Progenitor cell of endocrine pancreas (in vitro differentiated cells): ENCODE measurements at regions not wholly inside any gene's neighbourhood (a gene's known extent, or its start where the extent isn't known, plus 50 kb on each side); places are given as distances from the start of the nearest gene placed in this dataset.

ENCODE experiments used
- DNase-seq: peaks from one replicate; pipeline ENCODE4 v3.0.0; 2021; ENCODE audit warnings: low spot score; ENCODE audit not compliant: unreplicated experiment
- H3K27ac Mint-ChIP-seq: 2 replicates; pipeline ENCODE4 v1.8.0; 2021; ENCODE audit warnings: mild to moderate bottlenecking, moderate library complexity, mixed read lengths
- H3K27me3 Mint-ChIP-seq: 2 replicates; pipeline ENCODE4 v1.8.0; 2021; ENCODE audit warnings: mixed read lengths
- H3K36me3 Mint-ChIP-seq: 2 replicates; pipeline ENCODE4 v1.8.0; 2022; ENCODE audit warnings: mixed read lengths; ENCODE audit not compliant: insufficient read depth
- H3K4me1 Mint-ChIP-seq: 2 replicates; pipeline ENCODE4 v1.8.0; 2021; ENCODE audit warnings: low read depth, mixed read lengths
- H3K4me3 Mint-ChIP-seq: 2 replicates; pipeline ENCODE4 v1.8.0; 2021; ENCODE audit warnings: low read depth, mild to moderate bottlenecking, moderate library complexity, mixed read lengths
- H3K9me3 Mint-ChIP-seq: 2 replicates; pipeline ENCODE4 v1.8.0; 2021; ENCODE audit warnings: low read depth, mixed read lengths
- CTCF ChIP-seq: fragments of 200-600 bp; sonication (generic); IDR thresholded peaks from one replicate; pipeline ENCODE4 v1.5.0; 2021; ENCODE audit warnings: antibody characterized with exemption, mild to moderate bottlenecking; ENCODE audit not compliant: unreplicated experiment

GRCh38 chr11:11016068-11016467, 158.2 kb upstream of the ZBED5 start:
- Mint-ChIP-seq H3K4me3 (no peak overlapping the region), H3K27ac (no peak overlapping the region), H3K27me3 (peaks cover 14% of the 10 kb centered on the region), H3K9me3 (no peaks in the 10 kb centered on the region), H3K36me3 (no peaks in the 10 kb centered on the region), H3K4me1 (peaks cover 3% of the 10 kb centered on the region)
- DNase-seq: no peak
- no peak for TF ChIP-seq CTCF

GRCh38 chr11:11011617-11012016, 153.8 kb upstream of the ZBED5 start:
- no peak for TF ChIP-seq CTCF
- Mint-ChIP-seq H3K4me3 (no peak overlapping the region), H3K36me3 (no peaks in the 10 kb centered on the region), H3K27me3 (peaks cover 30% of the 10 kb centered on the region), H3K9me3 (no peaks in the 10 kb centered on the region), H3K4me1 (peaks cover 6% of the 10 kb centered on the region), H3K27ac (no peak overlapping the region)
- DNase-seq: no peak

DNA sequence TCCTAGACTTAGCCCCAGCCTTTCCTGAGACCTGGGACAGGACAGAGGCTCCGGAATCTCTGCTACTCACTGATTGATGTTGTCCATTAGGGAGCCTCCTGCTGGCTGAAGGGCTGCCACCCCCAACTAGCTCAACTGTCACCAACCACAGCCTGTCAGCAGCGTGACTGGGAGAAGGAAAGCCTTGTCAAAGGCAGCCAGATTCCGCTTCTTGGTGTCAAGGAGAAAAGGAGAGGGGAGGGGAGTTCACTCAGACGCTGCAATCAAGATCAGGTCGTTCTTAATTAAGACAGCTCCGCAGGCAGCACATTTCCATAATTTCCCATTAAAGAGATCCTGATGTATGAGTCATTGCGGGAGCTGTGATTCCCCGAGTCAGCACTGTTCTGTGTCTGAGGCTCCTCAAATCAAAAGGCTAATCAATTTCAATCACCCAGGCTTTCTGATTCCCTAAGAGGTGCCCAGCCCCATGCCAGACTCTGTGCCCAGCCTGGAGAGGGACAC, 152.8 kb upstream of the ZBED5 start:
- TF ChIP-seq CTCF: no peak
- no peaks in the 10 kb centered on the region for H3K36me3 Mint-ChIP-seq
- no peak for DNase-seq
- H3K27ac Mint-ChIP-seq: no peak overlapping the region
- H3K27me3 Mint-ChIP-seq: peaks cover 30% of the 10 kb centered on the region
- no peak overlapping the region for H3K4me3 Mint-ChIP-seq
- H3K4me1 Mint-ChIP-seq: peaks cover 4% of the 10 kb centered on the region
- peaks cover 5% of the 10 kb centered on the region for H3K9me3 Mint-ChIP-seq

DNA sequence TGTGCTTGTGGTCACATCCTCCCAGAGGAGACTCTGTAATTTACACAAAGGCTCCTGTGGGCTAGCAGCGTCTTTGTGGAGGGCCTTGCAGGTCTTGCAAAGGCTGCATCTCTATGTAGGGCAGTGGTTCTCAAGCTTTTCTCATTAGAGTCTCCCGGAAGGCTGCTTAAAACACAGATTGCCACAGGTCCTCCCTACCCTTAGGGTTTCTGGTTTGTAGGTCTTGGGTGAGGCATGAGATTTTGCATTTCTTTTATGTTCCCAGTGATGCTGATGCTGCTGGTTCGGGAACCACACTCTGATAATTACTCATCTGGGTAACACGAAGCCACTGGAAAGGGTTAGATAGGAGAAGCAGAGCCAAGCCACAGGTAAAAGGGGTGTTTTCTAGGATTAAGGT, 151.3 kb upstream of the ZBED5 start:
- no peak overlapping the region for H3K27ac Mint-ChIP-seq
- no peaks in the 10 kb centered on the region for H3K36me3 Mint-ChIP-seq
- TF ChIP-seq CTCF: no peak
- peaks cover 7% of the 10 kb centered on the region for H3K9me3 Mint-ChIP-seq
- H3K4me3 Mint-ChIP-seq: no peak overlapping the region
- no peak for DNase-seq
- peaks cover 33% of the 10 kb centered on the region for H3K27me3 Mint-ChIP-seq
- H3K4me1 Mint-ChIP-seq: peaks cover 4% of the 10 kb centered on the region

GRCh38 chr11:11004069-11004468, 146.2 kb upstream of the ZBED5 start:
- Mint-ChIP-seq H3K27ac (no peak overlapping the region), H3K27me3 (peaks cover 21% of the 10 kb centered on the region), H3K9me3 (peaks cover 7% of the 10 kb centered on the region), H3K36me3 (no peaks in the 10 kb centered on the region), H3K4me3 (no peak overlapping the region), H3K4me1 (no peaks in the 10 kb centered on the region)
- no peak for TF ChIP-seq CTCF
- no peak for DNase-seq
